ENCODE measurements at regions not wholly inside any gene's neighbourhood (a gene's known extent, or its start where the extent isn't known, plus 50 kb on each side); places are given as distances from the start of the nearest gene placed in this dataset.

DNA sequence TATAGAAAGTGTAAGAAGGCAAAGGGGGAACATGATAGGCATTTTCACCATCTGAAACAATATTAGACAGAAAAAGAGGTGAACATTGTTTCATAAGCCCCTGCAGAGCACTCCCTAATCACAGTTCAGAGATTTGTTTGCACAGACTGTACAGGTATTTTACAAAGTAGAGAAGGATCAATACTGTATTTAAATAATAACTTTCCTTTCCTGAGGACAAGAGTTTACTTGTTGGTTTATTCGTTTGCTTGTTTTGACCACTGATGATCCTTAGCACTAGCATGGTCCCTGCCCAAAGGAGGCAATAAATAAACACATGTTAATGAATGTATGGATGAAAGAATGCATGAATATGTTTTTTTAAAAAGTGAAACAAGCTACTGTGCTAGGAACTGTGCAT is 690.1 kb upstream of the COBL start:
- H3K4me3 ChIP-seq: no peak overlapping the region
- intact Hi-C loops (cut with micrococcal nuclease): no loop called here
- TF ChIP-seq, protein P1, sequence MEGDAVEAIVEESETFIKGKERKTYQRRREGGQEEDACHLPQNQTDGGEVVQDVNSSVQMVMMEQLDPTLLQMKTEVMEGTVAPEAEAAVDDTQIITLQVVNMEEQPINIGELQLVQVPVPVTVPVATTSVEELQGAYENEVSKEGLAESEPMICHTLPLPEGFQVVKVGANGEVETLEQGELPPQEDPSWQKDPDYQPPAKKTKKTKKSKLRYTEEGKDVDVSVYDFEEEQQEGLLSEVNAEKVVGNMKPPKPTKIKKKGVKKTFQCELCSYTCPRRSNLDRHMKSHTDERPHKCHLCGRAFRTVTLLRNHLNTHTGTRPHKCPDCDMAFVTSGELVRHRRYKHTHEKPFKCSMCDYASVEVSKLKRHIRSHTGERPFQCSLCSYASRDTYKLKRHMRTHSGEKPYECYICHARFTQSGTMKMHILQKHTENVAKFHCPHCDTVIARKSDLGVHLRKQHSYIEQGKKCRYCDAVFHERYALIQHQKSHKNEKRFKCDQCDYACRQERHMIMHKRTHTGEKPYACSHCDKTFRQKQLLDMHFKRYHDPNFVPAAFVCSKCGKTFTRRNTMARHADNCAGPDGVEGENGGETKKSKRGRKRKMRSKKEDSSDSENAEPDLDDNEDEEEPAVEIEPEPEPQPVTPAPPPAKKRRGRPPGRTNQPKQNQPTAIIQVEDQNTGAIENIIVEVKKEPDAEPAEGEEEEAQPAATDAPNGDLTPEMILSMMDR (IDR thresholded peaks at IDR 0.05; ENCODE audit: borderline replicate concordance): no peak
- no peaks in the 10 kb centered on the region for H3K27me3 ChIP-seq (ENCODE audit: low read depth)
- H3K27ac ChIP-seq (replicated peaks): no peak overlapping the region
- H3K36me3 ChIP-seq: no peaks in the 10 kb centered on the region
- no peaks in the 10 kb centered on the region for H3K4me1 ChIP-seq
- H3K9me3 ChIP-seq (replicated peaks): no peaks in the 10 kb centered on the region
- DNase-seq: no peak

DNA sequence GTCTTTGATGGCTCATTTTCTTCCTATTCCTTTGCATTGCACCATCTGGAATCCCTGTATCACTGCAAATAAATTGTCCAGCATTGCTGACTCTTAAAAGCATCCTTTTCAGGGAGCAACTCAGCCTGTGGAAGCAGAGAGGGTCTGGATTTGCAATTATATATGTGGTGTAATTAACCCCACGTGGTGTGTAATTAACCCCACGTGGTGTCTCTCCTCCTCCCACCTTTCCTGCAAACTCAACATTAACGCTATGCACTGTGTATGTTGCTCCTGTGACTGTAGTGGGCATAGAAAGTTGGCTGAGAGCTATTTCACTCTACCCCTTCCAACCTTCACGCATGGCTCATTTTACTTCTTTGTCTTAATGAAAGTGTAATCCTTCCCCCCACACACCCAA is 689.0 kb upstream of the COBL start:
- TF ChIP-seq, protein P1 (IDR thresholded peaks at IDR 0.05; ENCODE audit: borderline replicate concordance): no peak
- no peak for DNase-seq
- Histone ChIP-seq H3K9me3 (replicated peaks) (no peaks in the 10 kb centered on the region), H3K4me1 (no peaks in the 10 kb centered on the region), H3K27me3 (ENCODE audit: low read depth) (no peaks in the 10 kb centered on the region), H3K27ac (replicated peaks) (no peak overlapping the region), H3K36me3 (no peaks in the 10 kb centered on the region), H3K4me3 (no peak overlapping the region)
- intact Hi-C loops (cut with micrococcal nuclease): no loop called here

DNA sequence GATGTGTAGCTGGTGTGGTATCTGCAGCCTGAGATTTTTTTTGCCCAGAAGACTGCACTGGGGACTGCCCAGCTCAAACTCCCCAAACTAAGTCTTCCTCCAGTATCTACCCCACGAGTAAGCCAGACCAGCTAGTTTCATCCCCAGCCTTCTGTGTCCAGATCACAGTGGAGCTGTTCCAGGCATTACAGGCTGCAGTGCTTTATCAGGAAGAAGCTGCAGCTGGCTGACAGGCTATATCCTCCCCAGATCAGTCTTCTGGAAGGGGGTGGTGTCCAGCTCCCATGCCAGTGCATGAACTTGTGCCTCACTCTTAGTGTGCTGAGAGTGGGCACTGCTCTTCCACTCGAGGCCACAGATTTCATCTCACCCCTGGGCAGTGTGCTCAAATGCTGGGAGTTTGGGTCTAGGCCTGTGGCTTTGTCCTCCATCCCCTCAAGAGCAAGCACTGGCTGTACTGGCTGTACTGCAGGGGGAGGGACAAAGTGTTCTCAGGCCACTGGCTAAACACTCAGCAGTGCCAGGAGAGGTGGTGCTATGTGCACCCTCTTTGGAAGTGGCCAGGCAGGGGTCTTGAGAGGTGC is 679.1 kb upstream of the COBL start:
- intact Hi-C loops (cut with micrococcal nuclease): no loop called here
- H3K27me3 ChIP-seq (ENCODE audit: low read depth): no peaks in the 10 kb centered on the region
- H3K36me3 ChIP-seq: no peaks in the 10 kb centered on the region
- no peak overlapping the region for H3K4me3 ChIP-seq
- no peak for DNase-seq
- peaks cover 35% of the 10 kb centered on the region for H3K9me3 ChIP-seq (replicated peaks)
- H3K4me1 ChIP-seq: no peaks in the 10 kb centered on the region
- TF ChIP-seq, protein P1 (IDR thresholded peaks at IDR 0.05; ENCODE audit: borderline replicate concordance): no peak
- H3K27ac ChIP-seq (replicated peaks): no peak overlapping the region

DNA sequence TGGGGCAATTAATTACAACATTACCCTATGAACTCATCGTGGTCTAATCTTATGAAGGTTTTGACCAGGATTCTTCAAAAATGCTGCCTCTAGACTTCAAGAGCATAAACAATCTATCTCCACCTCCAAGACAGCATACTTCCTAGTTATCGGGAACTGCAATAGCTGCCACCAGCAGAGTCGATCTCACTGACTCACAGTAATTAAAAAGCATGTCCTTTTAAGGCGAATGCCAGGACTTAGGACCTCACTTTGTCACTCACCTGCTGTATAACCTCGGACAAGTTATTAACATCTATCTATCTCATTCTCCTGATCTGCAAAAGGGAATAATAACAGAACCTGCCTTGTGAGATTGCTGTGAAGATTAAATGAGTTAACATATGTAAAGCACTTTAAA is 666.0 kb upstream of the COBL start:
- intact Hi-C loops (cut with micrococcal nuclease): no loop called here

DNA sequence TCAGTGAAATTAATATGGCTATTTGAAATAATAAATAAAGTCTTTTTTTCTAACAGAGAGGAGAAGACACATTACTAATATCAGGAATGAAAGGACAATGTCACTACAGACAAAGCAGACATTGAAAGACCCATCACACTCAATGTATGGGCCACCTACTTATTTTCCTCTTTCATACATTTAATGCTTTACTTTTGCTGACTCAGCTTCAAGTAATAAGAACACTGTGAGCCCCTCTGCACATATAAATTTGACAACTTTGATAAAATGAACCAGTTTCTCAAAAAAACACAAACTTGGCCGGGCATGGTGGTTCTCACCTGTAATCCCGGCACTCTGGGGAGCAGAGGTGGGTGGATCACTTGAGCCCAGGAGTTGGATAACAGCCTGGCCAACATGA is 664.2 kb upstream of the COBL start:
- Histone ChIP-seq H3K4me3 (no peak overlapping the region), H3K36me3 (no peaks in the 10 kb centered on the region), H3K27me3 (ENCODE audit: low read depth) (no peaks in the 10 kb centered on the region), H3K4me1 (no peaks in the 10 kb centered on the region), H3K27ac (replicated peaks) (no peak overlapping the region), H3K9me3 (replicated peaks) (no peaks in the 10 kb centered on the region)
- intact Hi-C loops (cut with micrococcal nuclease): no loop called here
- DNase-seq: no peak
- TF ChIP-seq, protein P1 (IDR thresholded peaks at IDR 0.05; ENCODE audit: borderline replicate concordance): no peak

More for the DNA sequence above, 666.0 kb upstream of the COBL start:
- no peaks in the 10 kb centered on the region for H3K9me3 ChIP-seq (replicated peaks)
- H3K4me3 ChIP-seq: no peak overlapping the region
- H3K36me3 ChIP-seq: no peaks in the 10 kb centered on the region
- H3K27ac ChIP-seq (replicated peaks): no peak overlapping the region
- TF ChIP-seq, protein P1 (IDR thresholded peaks at IDR 0.05; ENCODE audit: borderline replicate concordance): no peak
- H3K27me3 ChIP-seq (ENCODE audit: low read depth): no peaks in the 10 kb centered on the region
- no peak for DNase-seq
- H3K4me1 ChIP-seq: no peaks in the 10 kb centered on the region
